ENCODE measurements at regions not wholly inside any gene's neighbourhood (a gene's known extent, or its start where the extent isn't known, plus 50 kb on each side); places are given as distances from the start of the nearest gene placed in this dataset.

DNA sequence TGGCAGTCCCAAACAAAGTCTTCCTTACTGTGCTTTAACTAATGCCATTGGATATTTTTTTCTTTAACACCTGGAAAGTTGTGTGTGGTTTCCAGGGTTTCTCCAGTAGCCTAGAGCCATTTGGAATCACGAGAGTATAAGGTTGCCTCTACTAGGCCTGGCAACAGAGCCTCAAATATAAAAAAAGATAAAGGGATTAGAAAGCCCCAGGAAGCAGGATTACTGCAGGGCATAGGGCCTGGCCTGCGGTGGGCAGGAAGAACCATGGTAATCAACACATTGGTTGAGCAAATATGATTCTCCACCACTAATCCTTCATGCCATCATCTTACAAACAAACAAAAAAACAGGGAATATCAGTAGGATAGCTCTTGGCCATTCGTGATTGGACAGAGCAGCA is 177.8 kb upstream of the GGTLC1 start:
- H3K9ac ChIP-seq (ENCODE audit: low read depth in 1 of 2, low read length in 2 of 2) = no peak overlapping the region
- H3K27me3 ChIP-seq (ENCODE audit: control insufficient read depth in 4 of 4, insufficient read depth in 4 of 4, low read length in 3 of 4) = no peaks in the 10 kb centered on the region
- H3K4me1 ChIP-seq (ENCODE audit: control insufficient read depth in 4 of 4, insufficient read depth in 4 of 4, low read length in 3 of 4) = no peaks in the 10 kb centered on the region
- TF ChIP-seq HNF4G (IDR thresholded peaks at IDR 0.05) = no peak
- no peak for TF ChIP-seq FOXA1 (IDR thresholded peaks at IDR 0.05)
- TF ChIP-seq EGR1 (IDR thresholded peaks at IDR 0.05; ENCODE audit: low read depth in 2 of 2) = no peak
- TF ChIP-seq GABPA (IDR thresholded peaks at IDR 0.05 in 1 of 2, conservative IDR thresholded peaks at IDR 0.05 in 1 of 2) = no peak
- no peaks in the 10 kb centered on the region for H3K9me3 ChIP-seq (ENCODE audit: control insufficient read depth in 4 of 4, low read length in 3 of 4)
- DNase-seq (ENCODE audit: low spot score) = no peak
- no peaks in the 10 kb centered on the region for H3K36me3 ChIP-seq (ENCODE audit: control insufficient read depth in 4 of 4, insufficient read depth in 3 of 4, low read depth in 1 of 4, low read length in 3 of 4)
- 79% methylated on average over 3 of the region's 3 CpGs for WGBS
- no peak overlapping the region for H3K4me3 ChIP-seq (ENCODE audit: low read depth in 1 of 3, low read length in 3 of 3)
- no peak overlapping the region for H3K27ac ChIP-seq (ENCODE audit: low read depth in 1 of 2, low read length in 2 of 2)

- WGBS = 56% methylated on average over 4 of the region's 4 CpGs
- H3K9ac ChIP-seq (ENCODE audit: low read depth in 1 of 2, low read length in 2 of 2) = no peak overlapping the region
- no peaks in the 10 kb centered on the region for H3K4me1 ChIP-seq (ENCODE audit: control insufficient read depth in 4 of 4, insufficient read depth in 4 of 4, low read length in 3 of 4)
- no peak for DNase-seq (ENCODE audit: low spot score)
- H3K27ac ChIP-seq (ENCODE audit: low read depth in 1 of 2, low read length in 2 of 2) = no peak overlapping the region
- H3K36me3 ChIP-seq (ENCODE audit: control insufficient read depth in 4 of 4, insufficient read depth in 3 of 4, low read depth in 1 of 4, low read length in 3 of 4) = no peaks in the 10 kb centered on the region
- TF ChIP-seq FOXA1 (IDR thresholded peaks at IDR 0.05) (no peak), MAX (IDR thresholded peaks at IDR 0.05) (no peak), FOXA2 (IDR thresholded peaks at IDR 0.05) (no peak), YY1 (IDR thresholded peaks at IDR 0.05) (no peak), RXRA (IDR thresholded peaks at IDR 0.05) (no peak), NR2F2 (IDR thresholded peaks at IDR 0.05) (no peak), JUND (IDR thresholded peaks at IDR 0.05) (no peak), TAF1 (conservative IDR thresholded peaks at IDR 0.05) (no peak), CTCF (IDR thresholded peaks at IDR 0.05; ENCODE audit: low read depth, low read length, missing input control) (no peak), HNF4A (conservative IDR thresholded peaks at IDR 0.05) (no peak), GABPA (IDR thresholded peaks at IDR 0.05 in 1 of 2, conservative IDR thresholded peaks at IDR 0.05 in 1 of 2) (no peak)
- TF ChIP-seq, protein P1, sequence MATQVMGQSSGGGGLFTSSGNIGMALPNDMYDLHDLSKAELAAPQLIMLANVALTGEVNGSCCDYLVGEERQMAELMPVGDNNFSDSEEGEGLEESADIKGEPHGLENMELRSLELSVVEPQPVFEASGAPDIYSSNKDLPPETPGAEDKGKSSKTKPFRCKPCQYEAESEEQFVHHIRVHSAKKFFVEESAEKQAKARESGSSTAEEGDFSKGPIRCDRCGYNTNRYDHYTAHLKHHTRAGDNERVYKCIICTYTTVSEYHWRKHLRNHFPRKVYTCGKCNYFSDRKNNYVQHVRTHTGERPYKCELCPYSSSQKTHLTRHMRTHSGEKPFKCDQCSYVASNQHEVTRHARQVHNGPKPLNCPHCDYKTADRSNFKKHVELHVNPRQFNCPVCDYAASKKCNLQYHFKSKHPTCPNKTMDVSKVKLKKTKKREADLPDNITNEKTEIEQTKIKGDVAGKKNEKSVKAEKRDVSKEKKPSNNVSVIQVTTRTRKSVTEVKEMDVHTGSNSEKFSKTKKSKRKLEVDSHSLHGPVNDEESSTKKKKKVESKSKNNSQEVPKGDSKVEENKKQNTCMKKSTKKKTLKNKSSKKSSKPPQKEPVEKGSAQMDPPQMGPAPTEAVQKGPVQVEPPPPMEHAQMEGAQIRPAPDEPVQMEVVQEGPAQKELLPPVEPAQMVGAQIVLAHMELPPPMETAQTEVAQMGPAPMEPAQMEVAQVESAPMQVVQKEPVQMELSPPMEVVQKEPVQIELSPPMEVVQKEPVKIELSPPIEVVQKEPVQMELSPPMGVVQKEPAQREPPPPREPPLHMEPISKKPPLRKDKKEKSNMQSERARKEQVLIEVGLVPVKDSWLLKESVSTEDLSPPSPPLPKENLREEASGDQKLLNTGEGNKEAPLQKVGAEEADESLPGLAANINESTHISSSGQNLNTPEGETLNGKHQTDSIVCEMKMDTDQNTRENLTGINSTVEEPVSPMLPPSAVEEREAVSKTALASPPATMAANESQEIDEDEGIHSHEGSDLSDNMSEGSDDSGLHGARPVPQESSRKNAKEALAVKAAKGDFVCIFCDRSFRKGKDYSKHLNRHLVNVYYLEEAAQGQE (IDR thresholded peaks at IDR 0.05) = no peak
- no peaks in the 10 kb centered on the region for H3K27me3 ChIP-seq (ENCODE audit: control insufficient read depth in 4 of 4, insufficient read depth in 4 of 4, low read length in 3 of 4)
- H3K4me3 ChIP-seq (ENCODE audit: low read depth in 1 of 3, low read length in 3 of 3) = no peak overlapping the region
- no peaks in the 10 kb centered on the region for H3K9me3 ChIP-seq (ENCODE audit: control insufficient read depth in 4 of 4, low read length in 3 of 4)
Observed at GRCh38 chr20:24166123-24166381, 177.5 kb upstream of the GGTLC1 start.
